ENCODE measurements at regions not wholly inside any gene's neighbourhood (a gene's known extent, or its start where the extent isn't known, plus 50 kb on each side); places are given as distances from the start of the nearest gene placed in this dataset.

DNA sequence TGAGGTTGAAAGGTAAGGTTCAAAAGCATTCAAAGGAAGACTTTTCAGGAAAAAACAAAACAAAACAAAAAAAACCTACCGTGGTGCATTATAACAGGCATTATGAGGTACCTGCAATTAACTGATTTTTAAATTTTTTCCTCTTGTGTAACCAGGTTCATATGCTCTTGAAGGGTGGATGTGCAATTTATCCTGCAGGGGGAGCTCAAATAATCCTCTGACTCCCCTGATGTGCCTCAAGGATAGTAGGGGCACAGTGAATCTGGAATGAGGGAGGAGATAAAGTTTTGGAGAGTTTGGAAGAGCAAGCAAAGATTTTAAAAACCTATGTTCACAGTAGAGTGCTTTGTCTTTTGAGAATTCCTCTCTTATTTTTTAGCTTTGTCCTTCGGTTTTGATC is 1349.4 kb downstream of the CDH8 start:
- TF ChIP-seq ZNF589 (CRISPR knock-in tag; IDR thresholded peaks at IDR 0.05; ENCODE audit: low read depth) (no peak), NR3C1 (CRISPR knock-in tag; IDR thresholded peaks at IDR 0.05) (no peak), SAFB2 (IDR thresholded peaks at IDR 0.05; ENCODE audit: borderline replicate concordance, low read depth, low read length, severe bottlenecking) (no peak), DMBX1 (CRISPR knock-in tag; IDR thresholded peaks at IDR 0.05; ENCODE audit: borderline replicate concordance) (no peak)
- TF ChIP-seq, protein P1, sequence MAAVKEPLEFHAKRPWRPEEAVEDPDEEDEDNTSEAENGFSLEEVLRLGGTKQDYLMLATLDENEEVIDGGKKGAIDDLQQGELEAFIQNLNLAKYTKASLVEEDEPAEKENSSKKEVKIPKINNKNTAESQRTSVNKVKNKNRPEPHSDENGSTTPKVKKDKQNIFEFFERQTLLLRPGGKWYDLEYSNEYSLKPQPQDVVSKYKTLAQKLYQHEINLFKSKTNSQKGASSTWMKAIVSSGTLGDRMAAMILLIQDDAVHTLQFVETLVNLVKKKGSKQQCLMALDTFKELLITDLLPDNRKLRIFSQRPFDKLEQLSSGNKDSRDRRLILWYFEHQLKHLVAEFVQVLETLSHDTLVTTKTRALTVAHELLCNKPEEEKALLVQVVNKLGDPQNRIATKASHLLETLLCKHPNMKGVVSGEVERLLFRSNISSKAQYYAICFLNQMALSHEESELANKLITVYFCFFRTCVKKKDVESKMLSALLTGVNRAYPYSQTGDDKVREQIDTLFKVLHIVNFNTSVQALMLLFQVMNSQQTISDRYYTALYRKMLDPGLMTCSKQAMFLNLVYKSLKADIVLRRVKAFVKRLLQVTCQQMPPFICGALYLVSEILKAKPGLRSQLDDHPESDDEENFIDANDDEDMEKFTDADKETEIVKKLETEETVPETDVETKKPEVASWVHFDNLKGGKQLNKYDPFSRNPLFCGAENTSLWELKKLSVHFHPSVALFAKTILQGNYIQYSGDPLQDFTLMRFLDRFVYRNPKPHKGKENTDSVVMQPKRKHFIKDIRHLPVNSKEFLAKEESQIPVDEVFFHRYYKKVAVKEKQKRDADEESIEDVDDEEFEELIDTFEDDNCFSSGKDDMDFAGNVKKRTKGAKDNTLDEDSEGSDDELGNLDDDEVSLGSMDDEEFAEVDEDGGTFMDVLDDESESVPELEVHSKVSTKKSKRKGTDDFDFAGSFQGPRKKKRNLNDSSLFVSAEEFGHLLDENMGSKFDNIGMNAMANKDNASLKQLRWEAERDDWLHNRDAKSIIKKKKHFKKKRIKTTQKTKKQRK (IDR thresholded peaks at IDR 0.05; ENCODE audit: borderline replicate concordance, low read depth, low read length), result no peak
- TF ChIP-seq, protein P2, sequence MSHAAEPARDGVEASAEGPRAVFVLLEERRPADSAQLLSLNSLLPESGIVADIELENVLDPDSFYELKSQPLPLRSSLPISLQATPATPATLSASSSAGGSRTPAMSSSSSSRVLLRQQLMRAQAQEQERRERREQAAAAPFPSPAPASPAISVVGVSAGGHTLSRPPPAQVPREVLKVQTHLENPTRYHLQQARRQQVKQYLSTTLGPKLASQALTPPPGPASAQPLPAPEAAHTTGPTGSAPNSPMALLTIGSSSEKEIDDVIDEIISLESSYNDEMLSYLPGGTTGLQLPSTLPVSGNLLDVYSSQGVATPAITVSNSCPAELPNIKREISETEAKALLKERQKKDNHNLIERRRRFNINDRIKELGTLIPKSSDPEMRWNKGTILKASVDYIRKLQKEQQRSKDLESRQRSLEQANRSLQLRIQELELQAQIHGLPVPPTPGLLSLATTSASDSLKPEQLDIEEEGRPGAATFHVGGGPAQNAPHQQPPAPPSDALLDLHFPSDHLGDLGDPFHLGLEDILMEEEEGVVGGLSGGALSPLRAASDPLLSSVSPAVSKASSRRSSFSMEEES (CRISPR knock-in tag; IDR thresholded peaks at IDR 0.05), result no peak
- TF ChIP-seq, protein P3, sequence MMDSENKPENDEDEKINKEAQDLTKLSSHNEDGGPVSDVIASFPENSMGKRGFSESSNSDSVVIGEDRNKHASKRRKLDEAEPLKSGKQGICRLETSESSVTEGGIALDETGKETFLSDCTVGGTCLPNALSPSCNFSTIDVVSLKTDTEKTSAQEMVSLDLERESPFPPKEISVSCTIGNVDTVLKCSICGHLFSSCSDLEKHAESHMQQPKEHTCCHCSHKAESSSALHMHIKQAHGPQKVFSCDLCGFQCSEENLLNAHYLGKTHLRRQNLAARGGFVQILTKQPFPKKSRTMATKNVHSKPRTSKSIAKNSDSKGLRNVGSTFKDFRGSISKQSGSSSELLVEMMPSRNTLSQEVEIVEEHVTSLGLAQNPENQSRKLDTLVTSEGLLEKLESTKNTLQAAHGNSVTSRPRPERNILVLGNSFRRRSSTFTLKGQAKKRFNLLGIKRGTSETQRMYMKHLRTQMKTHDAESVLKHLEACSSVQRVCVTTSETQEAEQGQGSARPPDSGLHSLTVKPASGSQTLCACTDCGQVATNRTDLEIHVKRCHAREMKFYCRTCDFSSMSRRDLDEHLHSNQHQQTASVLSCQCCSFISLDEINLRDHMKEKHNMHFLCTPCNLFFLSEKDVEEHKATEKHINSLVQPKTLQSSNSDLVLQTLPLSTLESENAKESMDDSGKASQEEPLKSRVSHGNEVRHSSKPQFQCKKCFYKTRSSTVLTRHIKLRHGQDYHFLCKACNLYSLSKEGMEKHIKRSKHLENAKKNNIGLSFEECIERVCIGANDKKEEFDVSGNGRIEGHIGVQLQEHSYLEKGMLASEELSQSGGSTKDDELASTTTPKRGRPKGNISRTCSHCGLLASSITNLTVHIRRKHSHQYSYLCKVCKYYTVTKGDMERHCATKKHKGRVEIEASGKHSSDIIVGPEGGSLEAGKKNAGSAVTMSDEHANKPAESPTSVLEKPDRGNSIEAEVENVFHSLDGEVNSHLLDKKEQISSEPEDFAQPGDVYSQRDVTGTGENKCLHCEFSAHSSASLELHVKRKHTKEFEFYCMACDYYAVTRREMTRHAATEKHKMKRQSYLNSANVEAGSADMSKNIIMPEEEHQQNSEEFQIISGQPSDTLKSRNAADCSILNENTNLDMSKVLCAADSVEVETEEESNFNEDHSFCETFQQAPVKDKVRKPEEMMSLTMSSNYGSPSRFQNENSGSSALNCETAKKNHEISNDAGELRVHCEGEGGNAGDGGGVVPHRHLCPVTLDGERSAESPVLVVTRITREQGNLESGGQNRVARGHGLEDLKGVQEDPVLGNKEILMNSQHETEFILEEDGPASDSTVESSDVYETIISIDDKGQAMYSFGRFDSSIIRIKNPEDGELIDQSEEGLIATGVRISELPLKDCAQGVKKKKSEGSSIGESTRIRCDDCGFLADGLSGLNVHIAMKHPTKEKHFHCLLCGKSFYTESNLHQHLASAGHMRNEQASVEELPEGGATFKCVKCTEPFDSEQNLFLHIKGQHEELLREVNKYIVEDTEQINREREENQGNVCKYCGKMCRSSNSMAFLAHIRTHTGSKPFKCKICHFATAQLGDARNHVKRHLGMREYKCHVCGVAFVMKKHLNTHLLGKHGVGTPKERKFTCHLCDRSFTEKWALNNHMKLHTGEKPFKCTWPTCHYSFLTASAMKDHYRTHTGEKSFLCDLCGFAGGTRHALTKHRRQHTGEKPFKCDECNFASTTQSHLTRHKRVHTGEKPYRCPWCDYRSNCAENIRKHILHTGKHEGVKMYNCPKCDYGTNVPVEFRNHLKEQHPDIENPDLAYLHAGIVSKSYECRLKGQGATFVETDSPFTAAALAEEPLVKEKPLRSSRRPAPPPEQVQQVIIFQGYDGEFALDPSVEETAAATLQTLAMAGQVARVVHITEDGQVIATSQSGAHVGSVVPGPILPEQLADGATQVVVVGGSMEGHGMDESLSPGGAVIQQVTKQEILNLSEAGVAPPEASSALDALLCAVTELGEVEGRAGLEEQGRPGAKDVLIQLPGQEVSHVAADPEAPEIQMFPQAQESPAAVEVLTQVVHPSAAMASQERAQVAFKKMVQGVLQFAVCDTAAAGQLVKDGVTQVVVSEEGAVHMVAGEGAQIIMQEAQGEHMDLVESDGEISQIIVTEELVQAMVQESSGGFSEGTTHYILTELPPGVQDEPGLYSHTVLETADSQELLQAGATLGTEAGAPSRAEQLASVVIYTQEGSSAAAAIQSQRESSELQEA (IDR thresholded peaks at IDR 0.05; ENCODE audit: low read depth), result no peak
- no TSS peak for BruUV-seq (replicated peaks)
- Histone ChIP-seq H3K9me1 (ENCODE audit: control insufficient read depth, insufficient read depth, low read length) (no peaks in the 10 kb centered on the region), H3K9me3 (replicated peaks; ENCODE audit: control insufficient read depth, insufficient read depth, low read depth, low read length) (no peaks in the 10 kb centered on the region), H3K9ac (ENCODE audit: insufficient read depth in 1 of 2, low read depth in 2 of 2, low read length in 2 of 2) (no peak overlapping the region), H3K4me2 (ENCODE audit: insufficient read depth, low read length) (no peak overlapping the region), H3K79me2 (ENCODE audit: control insufficient read depth, insufficient read depth, low read length) (no peaks in the 10 kb centered on the region), H3K27me3 (ENCODE audit: control insufficient read depth in 2 of 2, insufficient read depth in 2 of 2, low read length in 2 of 2) (no peaks in the 10 kb centered on the region), H3K4me1 (replicated peaks in 1 of 2; ENCODE audit: control insufficient read depth in 2 of 2, insufficient read depth in 2 of 2, low read length in 2 of 2) (no peaks in the 10 kb centered on the region), H2AFZ (ENCODE audit: low read depth, low read length) (no peak overlapping the region), H3K4me3 (no peak overlapping the region), H3K36me3 (ENCODE audit: control insufficient read depth, insufficient read depth, low read length) (no peaks in the 10 kb centered on the region), H3K27ac (ENCODE audit: extremely low read depth, low read depth, low read length) (no peak overlapping the region), H4K20me1 (replicated peaks; ENCODE audit: control insufficient read depth, insufficient read depth, low read length) (no peaks in the 10 kb centered on the region)
- ChIA-PET POLR2A (no interaction called here), CTCF (ENCODE audit: low intra/inter-chr PET ratio) (no interaction called here)
- DNase-seq (ENCODE audit: extremely low read depth in 1 of 4, low spot score in 3 of 4) (peak in 1 of 4 experiments; percentile 8), ATAC-seq (no peak), FAIRE-seq (no peak)
- in situ Hi-C loops (cut with MboI), result no loop called here
- intact Hi-C loops (cut with micrococcal nuclease), result no loop called here
- WGBS (ENCODE audit: insufficient coverage, low coverage, missing lambda C conversion rate), result 0% methylated on average over 2 of the region's 2 CpGs
